Stromal cell of bone marrow (primary cell): ENCODE measurements at regions not wholly inside any gene's neighbourhood (a gene's known extent, or its start where the extent isn't known, plus 50 kb on each side); places are given as distances from the start of the nearest gene placed in this dataset.

ENCODE experiments used
- DNase-seq: peaks from one replicate; pipeline ENCODE4 v3.0.0-alpha.2; 2012; ENCODE audit warnings: low read depth

DNA sequence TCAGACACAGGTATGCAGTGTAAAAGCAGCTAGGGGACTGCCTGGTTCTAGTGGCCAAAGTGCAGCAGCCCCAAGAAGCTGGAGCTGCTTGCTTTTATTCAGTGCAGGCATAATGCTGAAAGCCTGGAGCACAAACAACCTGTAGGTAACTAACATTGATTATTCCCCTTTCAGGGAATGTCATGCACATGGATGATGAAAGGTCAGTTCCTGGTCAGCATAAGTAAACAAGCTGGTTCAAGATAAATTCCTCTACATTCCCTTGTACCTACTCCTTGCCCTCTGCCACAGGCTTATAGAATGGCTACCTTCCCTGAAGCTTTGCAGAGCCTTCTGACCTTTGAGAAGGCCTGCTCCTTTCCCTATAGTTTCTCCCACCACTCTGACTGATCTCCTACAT, 1318.5 kb upstream of the ADGRL3 start:
- no peak for DNase-seq

DNA sequence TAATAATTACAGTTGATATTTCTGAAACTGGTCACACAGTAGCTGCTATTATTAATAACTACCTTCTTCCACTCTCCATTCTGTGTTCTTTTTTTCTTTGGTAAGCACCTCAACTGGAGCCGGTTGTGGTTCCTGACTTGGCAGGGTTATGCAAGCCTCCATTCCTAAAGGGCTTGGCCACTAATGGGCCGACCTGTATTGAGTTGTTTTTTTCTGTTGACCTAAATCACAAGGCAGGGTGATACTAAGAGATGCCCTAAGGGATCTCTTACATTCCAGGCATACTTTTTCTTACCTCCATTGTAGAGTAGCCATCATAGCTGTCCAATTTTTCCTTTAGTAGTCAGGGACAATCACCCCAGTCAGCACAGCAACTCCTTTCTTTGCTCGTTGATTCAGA, 1295.8 kb upstream of the ADGRL3 start:
- DNase-seq: no peak

DNA sequence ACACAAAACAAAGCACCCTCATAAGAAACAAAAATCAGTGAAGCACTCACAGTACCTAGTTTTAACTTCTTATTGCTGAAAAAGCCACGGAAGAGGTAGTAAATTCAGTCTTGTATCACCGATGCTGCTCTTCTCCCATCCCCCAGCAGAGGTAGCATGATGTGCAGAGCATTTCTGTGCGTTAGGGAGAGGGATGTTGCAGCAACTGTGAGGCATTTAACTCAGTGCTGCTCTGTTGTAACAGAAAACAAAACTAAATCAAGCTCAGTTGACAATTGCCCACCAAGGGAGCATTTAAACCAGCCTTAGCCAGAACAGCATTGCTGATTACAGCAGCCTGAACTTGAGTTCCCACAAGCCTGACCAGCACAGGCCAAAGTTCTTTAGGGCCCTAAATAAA, 1279.7 kb upstream of the ADGRL3 start:
- no peak for DNase-seq

DNA sequence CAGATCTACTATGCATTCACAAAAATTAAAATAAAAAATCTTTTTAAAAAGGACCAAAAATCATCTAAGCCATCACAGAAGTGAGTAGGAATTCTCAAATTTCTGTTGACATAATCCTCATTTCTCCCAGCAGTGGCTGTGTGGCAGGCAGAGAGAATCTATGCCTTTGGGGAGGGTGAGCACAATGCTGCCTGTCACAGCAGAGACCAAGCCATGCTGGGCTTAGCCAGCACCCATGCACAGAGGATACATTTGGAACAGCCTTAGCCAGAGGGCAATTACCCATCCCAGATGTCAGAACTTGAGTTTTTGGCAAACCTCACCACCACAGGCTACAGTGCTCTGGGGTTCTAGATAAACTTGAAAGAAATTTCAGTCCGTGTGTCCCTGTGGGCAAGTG, 1274.8 kb upstream of the ADGRL3 start:
- DNase-seq: no peak

DNA sequence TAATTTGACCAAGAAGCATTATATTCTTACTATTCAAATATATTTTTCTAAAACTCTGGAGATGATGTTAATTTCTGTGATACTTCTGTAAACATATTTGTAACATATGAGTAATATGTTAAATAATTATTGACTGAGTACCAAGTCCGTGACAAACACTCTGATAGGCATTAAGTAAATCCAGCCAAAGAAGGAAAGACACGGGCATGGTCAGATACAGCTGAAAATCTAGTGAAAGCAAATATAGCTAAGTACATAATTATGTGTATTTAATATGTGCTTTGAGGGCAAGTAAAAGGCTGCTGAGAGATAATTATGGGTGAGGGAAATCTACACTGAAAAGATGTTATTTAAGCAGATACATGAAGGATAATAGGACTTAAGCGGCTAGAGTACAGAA, 1263.6 kb upstream of the ADGRL3 start:
- no peak for DNase-seq

DNA sequence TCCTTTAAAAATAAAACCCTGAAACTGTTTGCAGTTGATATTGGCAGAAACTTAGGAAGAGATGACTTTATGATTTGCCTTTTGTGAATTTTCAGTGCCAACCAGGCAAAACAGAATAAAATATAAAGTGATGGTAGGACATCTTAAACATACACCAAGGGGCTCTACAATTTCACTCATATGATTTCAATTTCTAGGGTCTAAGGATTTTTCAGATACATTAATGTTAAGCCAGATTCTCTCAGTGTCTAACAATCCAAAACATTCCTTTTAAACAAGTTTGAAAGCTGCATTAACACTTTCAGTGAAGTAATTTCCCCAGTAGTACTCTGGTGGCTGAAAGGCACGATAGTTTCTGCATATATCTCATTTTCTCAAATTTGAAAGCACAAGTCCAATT, 1262.0 kb upstream of the ADGRL3 start:
- DNase-seq: no peak

DNA sequence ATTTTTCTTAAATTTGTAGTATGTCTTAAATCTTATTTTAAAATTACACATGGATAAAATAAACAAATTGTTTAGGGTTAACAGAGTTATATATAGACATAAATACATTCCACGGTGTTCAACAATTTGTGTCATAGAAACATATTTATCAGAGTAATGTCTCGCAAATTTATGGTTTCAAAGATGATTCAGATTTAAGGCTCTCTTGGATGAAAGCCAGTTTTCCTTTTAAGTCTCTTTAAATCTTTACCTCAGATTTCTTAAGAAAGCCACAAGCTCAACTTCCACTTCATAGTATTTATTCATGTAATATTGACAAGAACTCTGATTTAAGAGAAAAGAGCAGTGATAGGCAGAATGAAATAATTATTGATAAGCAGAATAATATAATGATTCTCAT, 1254.8 kb upstream of the ADGRL3 start:
- no peak for DNase-seq

DNA sequence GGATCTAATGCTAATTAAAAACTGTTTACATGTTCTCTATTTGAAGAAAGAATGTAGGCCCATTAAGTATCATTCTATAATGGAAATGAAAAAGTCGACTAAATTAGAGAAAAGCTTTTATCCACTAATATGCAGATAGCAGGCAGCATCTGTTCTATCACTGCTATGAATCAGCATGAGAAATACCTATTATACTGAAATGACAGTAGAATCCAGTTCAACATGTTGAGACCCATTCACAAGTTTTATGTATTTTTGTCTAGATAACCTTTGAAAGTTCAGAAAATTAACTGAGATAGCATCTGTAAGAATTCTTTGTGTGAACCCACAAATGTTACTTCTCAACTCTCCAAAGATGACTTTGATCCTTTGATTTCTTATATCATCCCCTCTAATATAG, 1254.4 kb upstream of the ADGRL3 start:
- no peak for DNase-seq

DNA sequence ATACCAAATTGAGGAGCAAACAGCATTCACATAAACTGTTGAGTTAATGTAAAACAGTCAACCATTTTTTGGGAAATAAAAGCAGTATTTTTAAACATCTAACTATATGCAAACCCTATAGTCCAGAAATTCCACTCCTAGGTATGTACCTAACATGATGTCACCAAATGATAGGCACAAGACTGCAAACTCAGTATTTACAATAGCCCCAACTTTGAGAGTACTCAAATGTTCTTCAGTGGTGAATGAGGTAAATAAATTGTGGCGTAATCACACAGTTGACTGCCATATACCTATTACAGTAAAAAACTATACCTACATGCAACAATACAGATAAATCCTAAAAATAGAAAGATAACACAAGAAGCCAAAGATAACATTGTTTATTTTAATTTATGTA, 1243.8 kb upstream of the ADGRL3 start:
- no peak for DNase-seq

DNA sequence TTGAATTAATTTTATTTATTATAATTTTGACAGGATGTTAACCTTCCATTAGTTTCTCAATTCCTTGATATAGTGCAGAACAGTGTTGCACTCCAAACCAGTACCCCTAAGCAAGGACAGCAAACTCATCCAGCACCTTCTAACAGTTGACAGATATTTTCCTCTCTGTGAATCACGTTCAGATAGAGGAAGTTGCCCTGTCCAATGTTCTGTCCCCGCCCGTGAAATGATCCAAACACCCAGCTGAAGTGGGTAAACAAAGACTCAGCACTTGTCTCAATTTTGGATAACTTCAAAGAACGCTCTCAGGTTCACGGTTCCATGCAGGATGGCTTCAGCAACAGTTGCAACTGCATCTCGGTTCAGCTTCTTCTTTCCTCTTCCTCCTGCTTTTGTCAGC, 1240.0 kb upstream of the ADGRL3 start:
- no peak for DNase-seq

DNA sequence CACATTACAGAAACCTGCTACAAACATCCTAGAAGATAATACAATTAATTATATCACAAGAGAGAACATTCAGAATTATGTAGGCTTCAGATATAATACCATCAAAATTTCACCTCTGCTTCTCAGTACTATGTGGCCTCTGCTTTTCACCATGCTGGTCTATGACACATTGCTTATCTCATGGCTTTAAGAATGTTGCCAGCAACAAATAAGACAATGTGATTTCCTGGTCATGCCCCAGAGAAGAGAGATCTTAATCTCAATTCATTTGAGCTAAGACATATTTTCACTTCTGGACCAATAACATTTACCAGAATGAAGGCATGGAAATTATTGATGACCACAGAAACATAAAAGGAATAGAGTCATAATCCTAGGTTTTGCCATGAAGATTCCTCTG, 1233.4 kb upstream of the ADGRL3 start:
- DNase-seq: no peak

DNA sequence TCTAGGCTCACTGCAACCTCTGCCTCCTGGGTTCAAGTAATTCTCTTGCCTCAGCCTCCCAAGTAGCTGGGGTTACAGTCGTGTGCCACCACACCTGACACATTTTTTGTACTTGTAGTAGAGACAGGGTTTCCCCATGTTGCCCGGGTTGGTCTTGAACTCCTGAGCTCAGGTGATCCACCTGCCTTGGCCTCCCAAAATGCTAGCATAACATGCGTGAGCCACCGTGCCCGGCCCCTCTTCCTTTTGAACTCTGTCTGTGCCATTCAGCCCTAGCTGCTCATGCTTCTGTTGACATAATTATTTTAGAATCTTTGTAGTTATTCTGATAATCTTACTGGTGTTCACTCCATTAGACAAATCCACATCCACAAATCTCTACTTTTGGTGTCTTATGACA, 1231.3 kb upstream of the ADGRL3 start:
- DNase-seq: no peak

DNA sequence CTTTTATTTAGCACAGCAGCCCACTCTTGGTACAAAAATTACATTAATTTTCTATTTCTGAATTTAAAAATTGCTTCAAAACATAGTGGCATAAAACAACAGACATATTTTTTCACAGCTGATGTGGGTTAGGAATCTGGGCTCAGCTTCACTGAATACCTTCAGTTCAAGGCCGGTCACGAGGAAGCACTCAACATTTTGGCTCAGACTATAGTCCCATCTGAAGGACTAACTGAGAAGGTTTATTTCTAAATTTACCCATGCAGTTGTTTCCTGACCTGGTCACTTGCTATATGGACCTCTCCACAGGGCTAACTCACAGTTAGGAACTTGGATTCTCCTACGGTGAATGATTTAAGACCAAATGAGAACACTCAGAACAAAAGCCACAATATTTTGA, 1230.2 kb upstream of the ADGRL3 start:
- no peak for DNase-seq

DNA sequence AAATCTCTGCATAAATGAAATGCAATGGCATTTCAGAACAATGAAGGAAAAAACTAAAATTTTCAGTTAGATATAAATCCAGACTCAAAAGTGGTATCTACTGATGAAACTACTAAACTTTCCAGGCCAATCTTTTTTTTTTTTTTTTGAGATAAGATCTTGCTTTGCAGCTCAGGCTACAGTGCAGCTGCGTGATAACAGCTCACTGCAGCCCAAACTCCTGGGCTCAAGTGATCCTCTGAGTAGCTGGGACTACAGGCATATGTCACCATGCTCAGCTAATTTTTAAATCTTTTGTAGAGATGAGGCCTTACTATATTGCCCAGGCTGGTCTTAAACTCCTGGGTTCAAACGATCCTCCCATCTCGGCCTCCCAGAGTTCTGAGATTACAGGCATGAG, 1228.2 kb upstream of the ADGRL3 start:
- no peak for DNase-seq

DNA sequence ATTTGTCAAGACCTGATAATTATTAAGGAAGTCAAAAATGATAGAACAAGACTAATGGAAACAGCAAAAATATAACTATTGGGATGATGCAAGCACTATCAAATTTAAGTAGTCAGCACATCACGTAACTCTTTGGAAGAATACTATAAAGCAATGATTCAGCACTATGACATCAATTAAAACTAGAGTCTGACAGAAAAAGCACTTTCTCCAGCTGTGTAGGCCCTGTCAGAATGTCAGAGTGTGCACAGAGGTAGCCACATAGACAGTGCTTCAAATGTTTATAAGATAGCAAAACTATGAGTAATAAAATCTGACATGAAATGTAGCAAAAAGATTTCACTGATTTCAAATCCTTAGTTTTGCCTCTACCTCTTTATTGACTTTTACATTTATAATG, 1226.6 kb upstream of the ADGRL3 start:
- DNase-seq: no peak

DNA sequence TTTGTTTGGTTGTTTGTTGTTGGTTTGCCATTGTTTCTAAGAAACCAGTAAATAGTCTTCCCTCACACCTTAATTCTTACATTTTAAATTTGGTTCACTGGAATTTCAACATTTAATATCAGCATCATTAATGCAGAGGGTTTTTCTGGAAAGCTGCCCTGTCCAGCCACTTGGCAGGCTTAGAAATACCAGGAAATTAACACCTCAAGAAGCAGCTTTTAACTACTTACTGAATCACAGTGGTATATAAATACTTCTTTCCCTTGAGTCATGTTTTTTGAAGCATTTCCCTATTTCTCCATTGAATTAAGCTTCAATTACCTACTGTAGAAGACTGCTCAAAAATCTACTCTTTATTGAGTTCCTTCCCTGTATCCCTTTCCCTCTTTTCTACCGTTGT, 1221.1 kb upstream of the ADGRL3 start:
- no peak for DNase-seq

DNA sequence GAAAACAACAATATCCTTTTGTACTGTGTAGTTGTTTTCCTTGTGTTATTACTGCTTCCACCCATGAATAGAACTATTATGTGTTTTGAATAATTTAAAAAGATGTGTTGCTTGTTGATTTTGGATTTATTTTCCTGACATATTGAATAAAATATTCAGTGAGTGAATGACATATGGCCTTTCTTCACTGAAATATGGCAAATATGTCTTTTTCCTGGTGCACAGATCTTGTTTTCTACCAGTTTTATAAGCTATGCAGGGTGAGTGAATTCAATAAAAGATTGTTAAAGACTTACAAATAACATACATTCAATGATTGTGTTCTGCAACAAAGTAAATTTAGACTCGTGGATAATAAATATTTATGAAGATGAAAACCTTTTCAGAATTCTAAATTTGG, 1216.3 kb upstream of the ADGRL3 start:
- no peak for DNase-seq

DNA sequence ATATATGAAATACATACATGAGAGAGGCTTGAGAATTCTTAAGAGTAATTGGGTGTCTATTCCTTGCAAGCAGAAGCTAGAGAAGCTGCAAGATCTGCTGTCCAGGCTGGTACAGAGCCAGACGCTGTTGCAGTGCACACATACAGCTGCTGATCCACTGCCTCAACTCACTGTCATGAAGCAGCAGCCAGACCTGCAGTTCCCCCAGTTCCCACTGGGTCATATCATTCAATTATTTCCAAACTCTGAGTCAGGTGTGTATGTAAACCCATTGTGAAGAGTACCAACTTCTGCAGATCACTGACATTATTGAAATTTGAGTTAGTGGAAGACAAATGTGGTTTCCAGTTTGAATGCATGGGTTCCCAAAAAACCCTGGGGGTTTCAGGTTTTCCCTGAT, 1212.8 kb upstream of the ADGRL3 start:
- no peak for DNase-seq

DNA sequence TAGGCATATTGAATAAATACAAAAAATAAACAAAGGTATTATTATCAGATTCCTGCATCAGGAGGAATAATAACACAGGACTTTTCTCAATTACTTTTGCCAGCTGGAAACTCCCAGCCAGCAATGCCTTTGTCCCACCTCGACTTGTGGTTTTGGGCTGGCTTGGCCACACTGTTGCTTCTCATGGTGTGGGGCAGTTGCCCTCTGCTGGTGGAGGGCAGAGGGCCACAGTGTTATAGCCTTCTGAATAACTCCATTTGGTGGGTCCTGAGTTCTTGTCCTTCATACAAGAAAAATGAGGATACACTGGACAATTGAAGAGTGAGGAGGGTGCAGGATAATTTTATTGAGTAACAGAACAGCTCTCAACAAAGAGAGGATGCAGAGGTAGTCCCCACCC, 1206.0 kb upstream of the ADGRL3 start:
- no peak for DNase-seq

DNA sequence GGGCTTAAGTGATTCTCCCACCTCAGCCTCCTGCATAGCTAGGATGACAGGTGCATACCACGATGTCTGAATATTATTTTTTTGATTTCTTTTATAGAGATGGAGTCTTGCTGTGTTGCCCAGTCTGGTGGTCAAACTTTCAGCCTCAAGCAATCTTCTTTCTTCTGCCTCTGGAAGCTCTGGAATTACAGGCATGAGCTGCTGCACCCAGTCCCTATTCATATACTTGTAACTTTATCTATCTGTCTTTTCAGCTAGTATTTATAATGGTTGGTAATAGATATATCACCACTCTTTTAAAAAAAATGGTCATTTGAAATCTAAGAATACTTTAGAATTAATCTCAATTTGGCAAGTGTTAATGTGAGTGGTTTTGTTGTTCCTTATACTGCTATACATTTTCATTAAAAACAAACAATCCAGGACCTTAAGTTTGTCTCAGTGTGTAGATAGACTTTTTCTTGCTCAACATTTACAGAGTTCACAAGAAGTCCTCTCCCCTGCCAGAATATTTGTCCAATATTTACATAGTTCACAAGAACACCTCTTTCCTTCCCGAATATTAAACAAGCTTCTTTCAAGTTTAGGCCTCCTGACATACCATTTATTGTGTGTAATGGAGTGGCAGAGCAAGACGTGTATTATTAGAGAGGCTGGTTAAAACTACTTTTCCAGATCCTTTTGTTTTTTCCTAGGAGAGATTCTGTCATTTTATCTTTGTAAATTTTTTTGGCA, 1197.4 kb upstream of the ADGRL3 start:
- DNase-seq: no peak

DNA sequence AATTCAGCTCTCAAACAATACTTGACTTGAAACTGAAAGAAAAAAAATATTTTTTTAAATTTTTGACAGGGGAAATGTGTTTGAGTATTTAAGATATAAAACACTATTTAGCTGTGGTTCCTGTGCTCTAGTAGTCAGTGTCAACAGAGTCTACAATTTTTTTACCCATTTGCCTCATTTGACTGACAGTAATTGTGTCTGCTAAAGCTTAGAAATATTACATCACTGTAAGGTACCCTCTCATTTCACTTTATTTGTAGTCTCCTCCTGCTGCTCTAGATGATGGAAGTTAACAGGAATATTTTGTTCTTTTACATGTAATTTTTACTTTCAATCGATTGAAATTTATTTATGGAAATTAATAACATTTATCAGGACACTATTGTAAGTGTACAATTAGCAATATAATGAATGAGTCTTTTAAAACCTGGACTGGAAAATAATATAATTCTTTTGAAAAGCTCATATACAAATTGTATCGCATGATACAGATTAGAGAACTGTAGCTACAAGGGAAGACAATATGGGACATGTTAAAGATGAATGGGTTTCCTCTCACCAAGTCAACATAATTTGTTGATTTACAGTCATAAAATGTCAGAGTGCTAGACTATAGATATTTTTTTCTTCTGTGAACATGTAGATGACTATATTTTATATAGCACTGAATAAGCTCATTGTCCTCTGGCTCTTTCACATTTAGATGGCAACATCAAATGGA, 1186.5 kb upstream of the ADGRL3 start:
- DNase-seq: no peak

DNA sequence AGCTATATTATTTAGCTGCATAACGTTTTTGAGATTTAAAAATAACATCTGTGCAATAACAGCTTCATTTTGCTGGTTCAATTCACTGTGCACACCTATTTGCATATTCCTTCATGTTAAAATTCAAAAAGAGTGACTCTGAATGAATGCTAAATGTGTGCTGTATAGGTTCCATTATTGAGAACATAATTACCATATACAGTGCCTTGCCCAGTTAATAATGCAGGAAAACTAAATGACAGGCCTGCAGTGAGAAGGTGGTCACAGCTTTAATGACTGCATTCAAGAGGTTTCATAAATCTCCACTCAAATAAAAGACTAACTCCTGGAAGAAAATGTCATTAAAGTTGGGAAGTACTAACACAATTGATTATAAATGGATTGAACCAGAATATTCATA, 1183.2 kb upstream of the ADGRL3 start:
- no peak for DNase-seq

DNA sequence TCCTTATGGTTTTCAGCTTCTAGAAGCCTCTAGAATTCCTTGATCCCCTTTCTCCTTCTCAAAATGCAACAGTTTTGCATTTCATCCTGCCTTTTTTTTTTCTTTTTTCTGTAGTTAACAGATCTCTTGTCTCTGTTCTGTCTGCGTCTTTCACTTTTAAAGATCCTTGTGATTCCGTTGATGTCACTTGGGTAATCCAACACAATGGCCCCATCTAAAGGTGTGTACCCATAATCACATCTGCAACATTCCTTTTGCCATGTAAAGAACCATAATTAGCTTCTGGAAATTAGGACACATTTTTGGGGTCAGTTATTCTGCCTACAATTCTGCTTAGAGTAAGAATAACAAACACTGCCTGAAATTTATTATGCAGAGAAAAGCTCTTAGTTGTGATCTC, 1180.9 kb upstream of the ADGRL3 start:
- DNase-seq: no peak

DNA sequence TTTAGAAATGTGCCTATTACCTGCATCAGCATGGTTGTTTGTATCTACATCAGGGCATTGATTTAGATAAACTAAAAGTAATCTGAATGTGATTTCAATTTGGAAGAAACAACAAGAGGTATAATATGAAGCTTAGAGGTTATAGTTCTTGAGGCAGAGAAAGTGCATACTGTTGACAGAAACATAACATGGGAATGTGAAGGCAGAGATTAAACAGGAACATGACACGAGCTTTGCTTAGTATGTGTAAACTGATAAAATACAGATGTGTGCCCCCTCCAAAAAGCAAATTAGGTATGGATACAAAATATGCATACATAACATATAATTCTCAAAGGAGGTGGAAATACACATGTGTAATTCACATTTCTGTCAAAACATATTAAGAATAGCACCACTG, 1180.2 kb upstream of the ADGRL3 start:
- no peak for DNase-seq
